Muscle of leg (tissue), 3 donors: ENCODE measurements at regions not wholly inside any gene's neighbourhood (a gene's known extent, or its start where the extent isn't known, plus 50 kb on each side); places are given as distances from the start of the nearest gene placed in this dataset.
A peak's percentile ranks its signal among the peaks of the same experiment; 100 is the strongest.

Experiments used
- DNase-seq: peaks from one replicate; pipeline ENCODE4 v3.0.0; 2013
- H3K27ac ChIP-seq: one replicate; pipeline ENCODE4 v1.5.1; 2013; ENCODE audit warnings: mild to moderate bottlenecking, low read length, control low read depth
- H3K27me3 ChIP-seq: one replicate; pipeline ENCODE4 v1.6.1; 2013; ENCODE audit warnings: low read length; ENCODE audit not compliant: control insufficient read depth, insufficient read depth
- H3K36me3 ChIP-seq: one replicate; pipeline ENCODE4 v1.6.1; 2013; ENCODE audit warnings: low read length; ENCODE audit not compliant: control insufficient read depth, insufficient read depth
- H3K4me1 ChIP-seq: one replicate; pipeline ENCODE4 v1.6.1; 2013; ENCODE audit warnings: low read length; ENCODE audit not compliant: control insufficient read depth, insufficient read depth
- H3K4me3 ChIP-seq: one replicate; pipeline ENCODE4 v1.5.1; 2013; ENCODE audit warnings: low read length, control low read depth
- H3K9me3 ChIP-seq: replicated peaks from 2 replicates; pipeline ENCODE4 v1.6.1; 2013; ENCODE audit warnings: low read depth, low read length; ENCODE audit not compliant: control insufficient read depth
- WGBS: methylation state at CpG from one replicate; pipeline ENCODE4 v1.1.5; 2013; ENCODE audit warnings: missing lambda C conversion rate; ENCODE audit not compliant: insufficient coverage; 5-methylcytosine and 5-hydroxymethylcytosine counted together

- Histone ChIP-seq H3K4me3 (no peak overlapping the region), H3K36me3 (no peaks in the 10 kb centered on the region), H3K4me1 (no peaks in the 10 kb centered on the region), H3K9me3 (no peaks in the 10 kb centered on the region), H3K27ac (no peak overlapping the region), H3K27me3 (no peaks in the 10 kb centered on the region)
- no CpG with 5 or more reads among the region's 3 CpGs for WGBS
- DNase-seq, result no peak
Measured at GRCh38 chr14:55948399-55948798, 169.8 kb upstream of the PELI2 start.

- no CpG with 5 or more reads among the region's 3 CpGs for WGBS
- no peak for DNase-seq
- H3K4me1 ChIP-seq, result no peaks in the 10 kb centered on the region
- H3K27me3 ChIP-seq, result no peaks in the 10 kb centered on the region
- no peaks in the 10 kb centered on the region for H3K9me3 ChIP-seq
- no peaks in the 10 kb centered on the region for H3K36me3 ChIP-seq
- no peak overlapping the region for H3K27ac ChIP-seq
- no peak overlapping the region for H3K4me3 ChIP-seq
Measured at GRCh38 chr14:55949708-55950107, 168.5 kb upstream of the PELI2 start.

GRCh38 chr14:55950135-55950534 is 168.1 kb upstream of the PELI2 start:
- no peaks in the 10 kb centered on the region for H3K36me3 ChIP-seq
- H3K27me3 ChIP-seq, result no peaks in the 10 kb centered on the region
- no peaks in the 10 kb centered on the region for H3K4me1 ChIP-seq
- no peak for DNase-seq
- H3K27ac ChIP-seq, result no peak overlapping the region
- WGBS, result 85% methylated on average over 6 of the region's 7 CpGs
- no peak overlapping the region for H3K4me3 ChIP-seq
- no peaks in the 10 kb centered on the region for H3K9me3 ChIP-seq

GRCh38 chr14:55951341-55952206 is 166.6 kb upstream of the PELI2 start:
- no peaks in the 10 kb centered on the region for H3K4me1 ChIP-seq
- no peak overlapping the region for H3K4me3 ChIP-seq
- DNase-seq, result no peak
- no peaks in the 10 kb centered on the region for H3K27me3 ChIP-seq
- WGBS, result 64% methylated on average over 2 of the region's 9 CpGs
- H3K9me3 ChIP-seq, result no peaks in the 10 kb centered on the region
- H3K27ac ChIP-seq, result no peak overlapping the region
- no peaks in the 10 kb centered on the region for H3K36me3 ChIP-seq

- H3K36me3 ChIP-seq, result no peaks in the 10 kb centered on the region
- no peaks in the 10 kb centered on the region for H3K27me3 ChIP-seq
- DNase-seq, result no peak
- H3K27ac ChIP-seq, result no peak overlapping the region
- H3K4me1 ChIP-seq, result peaks cover 7% of the 10 kb centered on the region
- no peaks in the 10 kb centered on the region for H3K9me3 ChIP-seq
- H3K4me3 ChIP-seq, result no peak overlapping the region
Measured at GRCh38 chr14:55954108-55954507, 164.1 kb upstream of the PELI2 start.

- Histone ChIP-seq H3K4me1 (peaks cover 7% of the 10 kb centered on the region), H3K9me3 (no peaks in the 10 kb centered on the region)
Measured at GRCh38 chr14:55955175-55955574, 163.0 kb upstream of the PELI2 start.

GRCh38 chr14:55957950-55958349 is 160.3 kb upstream of the PELI2 start:
- no peaks in the 10 kb centered on the region for H3K27me3 ChIP-seq
- DNase-seq, result no peak
- H3K9me3 ChIP-seq, result no peaks in the 10 kb centered on the region
- no peak overlapping the region for H3K27ac ChIP-seq
- H3K4me3 ChIP-seq, result no peak overlapping the region
- H3K36me3 ChIP-seq, result no peaks in the 10 kb centered on the region
- peaks cover 7% of the 10 kb centered on the region for H3K4me1 ChIP-seq
- WGBS, result 41% methylated on average over 7 of the region's 7 CpGs

More at GRCh38 chr14:55955175-55955574, 163.0 kb upstream of the PELI2 start:
- no peak for DNase-seq
- WGBS, result 0% methylated on average over 1 of the region's 3 CpGs
- no peak overlapping the region for H3K4me3 ChIP-seq
- H3K27me3 ChIP-seq, result no peaks in the 10 kb centered on the region
- H3K36me3 ChIP-seq, result no peaks in the 10 kb centered on the region
- no peak overlapping the region for H3K27ac ChIP-seq

- no peak for DNase-seq
- no peaks in the 10 kb centered on the region for H3K9me3 ChIP-seq
- H3K4me3 ChIP-seq, result no peak overlapping the region
- no peak overlapping the region for H3K27ac ChIP-seq
- peaks cover 2% of the 10 kb centered on the region for H3K4me1 ChIP-seq
- H3K36me3 ChIP-seq, result no peaks in the 10 kb centered on the region
- no peaks in the 10 kb centered on the region for H3K27me3 ChIP-seq
Measured at GRCh38 chr14:55963295-55963694, 154.9 kb upstream of the PELI2 start.

GRCh38 chr14:55964091-55964490 is 154.1 kb upstream of the PELI2 start:
- H3K4me3 ChIP-seq, result no peak overlapping the region
- H3K36me3 ChIP-seq, result no peaks in the 10 kb centered on the region
- H3K9me3 ChIP-seq, result no peaks in the 10 kb centered on the region
- peak; percentile 30 for DNase-seq
- WGBS, result 60% methylated on average over 1 of the region's 8 CpGs
- H3K27me3 ChIP-seq, result no peaks in the 10 kb centered on the region
- H3K27ac ChIP-seq, result no peak overlapping the region
- H3K4me1 ChIP-seq, result peaks cover 2% of the 10 kb centered on the region

GRCh38 chr14:55964821-55965220 is 153.4 kb upstream of the PELI2 start:
- peaks cover 2% of the 10 kb centered on the region for H3K4me1 ChIP-seq
- H3K36me3 ChIP-seq, result no peaks in the 10 kb centered on the region
- no peak overlapping the region for H3K4me3 ChIP-seq
- H3K27me3 ChIP-seq, result no peaks in the 10 kb centered on the region
- no peaks in the 10 kb centered on the region for H3K9me3 ChIP-seq
- WGBS, result no CpG with 5 or more reads among the region's 3 CpGs
- H3K27ac ChIP-seq, result no peak overlapping the region
- DNase-seq, result no peak

GRCh38 chr14:55965851-55966250 is 152.4 kb upstream of the PELI2 start:
- no peak overlapping the region for H3K4me3 ChIP-seq
- H3K27me3 ChIP-seq, result no peaks in the 10 kb centered on the region
- DNase-seq, result no peak
- no CpG with 5 or more reads among the region's 2 CpGs for WGBS
- no peaks in the 10 kb centered on the region for H3K9me3 ChIP-seq
- peaks cover 2% of the 10 kb centered on the region for H3K4me1 ChIP-seq
- no peaks in the 10 kb centered on the region for H3K36me3 ChIP-seq
- no peak overlapping the region for H3K27ac ChIP-seq
